ENCODE measurements at regions not wholly inside any gene's neighbourhood (a gene's known extent, or its start where the extent isn't known, plus 50 kb on each side); places are given as distances from the start of the nearest gene placed in this dataset.

- peak; percentile 57 for DNase-seq
These were observed 176.2 kb downstream of the FOXO1 start for GRCh38 chr13:40490086-40490758.

- peak; percentile 58 for DNase-seq
These were observed 173.9 kb downstream of the FOXO1 start for GRCh38 chr13:40492511-40492910.

GRCh38 chr13:40494513-40494912 lies 171.9 kb downstream of the FOXO1 start:
- no peak for DNase-seq

- peak; percentile 41 for DNase-seq
These were observed 171.4 kb downstream of the FOXO1 start for GRCh38 chr13:40494946-40495620.

GRCh38 chr13:40495621-40496001 lies 170.8 kb downstream of the FOXO1 start:
- DNase-seq, result no peak

GRCh38 chr13:40496035-40496810 lies 170.2 kb downstream of the FOXO1 start:
- peak; percentile 33 for DNase-seq

GRCh38 chr13:40498461-40498860 lies 168.0 kb downstream of the FOXO1 start:
- DNase-seq, result peak; percentile 57

- peak; percentile 21 for DNase-seq
These were observed 164.2 kb downstream of the FOXO1 start for GRCh38 chr13:40502236-40502635.

- DNase-seq, result no peak
These were observed 163.4 kb downstream of the FOXO1 start for GRCh38 chr13:40503011-40503410.

- DNase-seq, result peak; percentile 26
These were observed 162.4 kb downstream of the FOXO1 start for GRCh38 chr13:40503966-40504591.

GRCh38 chr13:40504641-40505040 lies 161.8 kb downstream of the FOXO1 start:
- DNase-seq, result peak; percentile 41

- no peak for DNase-seq
These were observed 161.2 kb downstream of the FOXO1 start for GRCh38 chr13:40505196-40505595.
